SIG-M5 treated with dmso at 0.1 percent for 504 hours (cell line): ENCODE measurements at regions not wholly inside any gene's neighbourhood (a gene's known extent, or its start where the extent isn't known, plus 50 kb on each side); places are given as distances from the start of the nearest gene placed in this dataset.
"Not testable (repeated sequence)": the region's sequence is repeated elsewhere in the genome, so short reads cannot be mapped to it uniquely, and the experiment has no call there.

ENCODE experiments used
- DNase-seq: peaks from one replicate; lab custom pipeline; 2025; ENCODE audit not compliant: unreplicated experiment; lab: John Stamatoyannopoulos, UW

DNA sequence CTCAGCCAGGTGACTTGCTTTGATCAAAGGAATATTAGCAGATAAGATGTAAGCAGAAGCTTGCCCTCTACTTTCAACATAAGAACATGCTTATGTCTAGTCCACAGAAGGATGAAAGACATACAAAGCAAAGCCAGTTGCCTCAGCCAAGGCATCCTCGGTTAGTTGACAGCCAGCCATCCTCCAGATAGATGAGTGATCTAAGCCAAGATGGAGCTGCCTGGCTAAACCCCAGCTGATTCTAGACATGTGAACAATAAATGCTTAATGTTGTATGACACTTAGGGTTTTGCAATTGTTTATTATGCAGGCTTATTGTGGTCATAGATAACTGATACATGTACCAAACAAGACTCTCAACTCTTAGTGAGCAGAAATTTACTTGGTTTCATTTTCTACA lies 157.6 kb upstream of the TMTC2 start:
- DNase-seq: no peak

DNA sequence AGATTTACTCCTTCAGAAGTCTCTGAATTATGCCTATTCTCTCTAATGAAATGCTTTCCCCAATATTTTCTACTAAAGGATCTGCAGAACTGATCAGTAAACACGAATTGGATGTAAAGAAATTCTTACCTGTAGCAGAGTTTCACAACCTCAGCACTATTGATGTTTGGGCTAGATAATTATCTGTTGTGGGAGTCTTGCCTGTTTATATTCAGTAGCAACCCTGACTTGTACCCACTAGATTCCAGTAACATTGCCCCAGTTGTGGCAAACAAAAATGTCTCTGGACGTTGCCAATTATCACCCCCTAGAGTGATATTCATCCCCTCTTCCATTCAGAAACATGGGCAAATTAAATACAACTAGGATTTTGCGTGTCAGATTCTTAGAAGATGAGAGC lies 156.8 kb upstream of the TMTC2 start:
- DNase-seq: no peak

DNA sequence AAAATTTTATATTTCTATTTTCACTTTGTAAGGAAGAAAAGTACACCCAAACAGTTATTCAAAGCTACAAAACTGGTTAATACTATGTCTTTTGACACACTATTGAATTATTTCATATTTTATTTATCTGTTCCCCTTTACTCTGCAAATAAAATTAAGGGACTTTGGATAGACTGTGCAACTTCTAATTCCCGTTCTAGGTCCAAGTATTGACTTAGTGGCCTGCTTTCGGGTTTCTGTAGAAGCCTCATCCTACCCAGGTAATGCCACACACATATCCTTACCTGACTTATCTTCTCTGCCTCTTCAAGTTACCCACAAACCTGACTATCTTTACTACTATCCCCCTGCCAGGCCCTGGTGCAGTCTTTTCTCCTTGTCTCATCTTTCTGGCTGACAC lies 156.3 kb upstream of the TMTC2 start:
- no peak for DNase-seq

DNA sequence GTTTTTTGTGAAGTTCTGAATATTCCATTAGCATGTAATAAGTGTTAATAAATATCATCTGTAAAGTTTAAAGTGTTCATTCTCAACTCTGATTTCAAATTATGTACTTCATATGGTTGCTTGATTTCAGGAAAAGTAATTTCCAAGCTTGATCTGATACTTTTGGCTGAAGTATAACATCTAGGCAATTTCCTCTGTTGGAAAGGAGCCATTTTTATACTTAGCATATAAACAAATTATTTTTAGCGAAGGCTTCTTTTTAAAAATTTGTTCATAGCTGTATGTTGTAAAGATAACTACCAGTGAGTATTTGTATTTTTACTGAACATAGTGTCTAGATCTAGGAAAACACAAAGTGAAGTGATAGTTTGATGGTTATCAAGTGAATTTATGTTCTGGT lies 153.4 kb upstream of the TMTC2 start:
- DNase-seq: no peak

DNA sequence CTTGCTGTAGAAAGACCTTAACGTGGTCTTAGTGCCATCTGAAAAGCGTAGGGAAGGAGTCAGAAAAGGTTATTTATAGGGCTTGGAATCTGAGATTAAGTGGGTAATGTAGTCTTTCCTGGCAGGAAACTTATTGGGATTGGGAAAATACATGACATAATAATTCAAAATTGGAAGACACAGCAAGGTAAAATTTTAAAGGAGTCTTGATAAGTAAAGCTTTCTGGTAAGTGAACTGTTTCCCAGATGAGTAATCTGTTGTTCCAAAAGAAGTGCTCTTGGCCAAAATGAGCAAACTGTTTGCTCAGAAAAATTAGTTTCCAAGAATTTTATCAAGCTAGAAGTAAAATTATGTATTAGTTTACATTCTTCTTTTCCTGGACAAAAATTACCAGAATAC lies 149.3 kb upstream of the TMTC2 start:
- DNase-seq: no peak

DNA sequence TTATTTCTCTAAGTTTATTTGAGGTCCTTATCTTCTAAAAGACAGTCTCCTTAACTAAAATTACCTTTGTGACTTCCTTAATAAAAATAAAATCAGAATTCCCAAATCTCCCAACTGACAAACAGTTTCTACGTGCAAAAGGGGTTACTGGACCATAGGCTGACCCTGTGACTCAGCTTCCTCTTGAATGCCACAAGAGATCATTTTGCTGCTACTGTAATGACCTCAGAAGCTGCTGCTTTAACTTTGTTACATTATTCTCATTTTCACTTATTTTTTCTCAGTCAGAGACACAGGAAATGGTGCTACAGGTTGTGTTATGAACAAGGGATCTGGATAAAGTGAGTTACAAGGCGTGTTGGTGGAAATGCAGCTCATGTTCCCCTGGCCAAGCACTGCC lies 132.2 kb upstream of the TMTC2 start:
- DNase-seq: no peak

DNA sequence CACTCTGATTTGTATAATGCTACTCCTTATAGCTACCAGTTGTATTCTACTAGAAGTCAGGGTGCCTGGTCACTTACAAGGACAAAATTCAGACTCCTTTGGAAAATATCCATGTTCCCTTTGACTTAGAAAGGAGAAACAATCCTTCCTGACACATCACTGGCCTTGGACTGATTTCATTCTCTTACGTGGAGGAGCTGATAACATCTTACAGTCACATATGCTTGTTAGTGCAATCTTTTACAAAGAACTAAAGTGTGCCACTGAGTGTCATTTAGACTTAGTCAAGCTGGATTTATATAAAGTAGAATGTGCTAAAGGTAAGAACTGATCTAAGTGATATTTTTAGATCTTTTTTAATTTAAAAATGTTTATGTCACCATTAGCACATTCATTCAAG lies 131.0 kb upstream of the TMTC2 start:
- DNase-seq: no peak

DNA sequence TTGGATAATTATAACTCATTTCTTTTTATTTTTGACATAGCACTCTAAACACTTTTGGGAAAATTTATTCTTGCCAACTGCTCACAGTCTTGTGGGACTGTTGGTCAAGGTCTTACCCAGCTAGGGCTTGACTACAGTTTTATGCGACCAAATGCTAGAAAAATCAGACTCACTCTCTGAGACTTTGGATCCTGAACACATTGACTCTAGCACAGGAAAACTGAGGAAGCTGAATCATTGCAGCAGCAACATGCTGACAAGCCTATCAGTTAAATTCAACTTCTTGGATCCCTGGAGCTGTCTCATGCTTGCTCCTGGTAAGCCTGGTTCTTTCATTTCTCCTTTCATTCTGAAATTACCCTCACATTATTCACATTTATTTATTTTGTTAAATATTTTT lies 120.7 kb upstream of the TMTC2 start:
- no peak for DNase-seq

DNA sequence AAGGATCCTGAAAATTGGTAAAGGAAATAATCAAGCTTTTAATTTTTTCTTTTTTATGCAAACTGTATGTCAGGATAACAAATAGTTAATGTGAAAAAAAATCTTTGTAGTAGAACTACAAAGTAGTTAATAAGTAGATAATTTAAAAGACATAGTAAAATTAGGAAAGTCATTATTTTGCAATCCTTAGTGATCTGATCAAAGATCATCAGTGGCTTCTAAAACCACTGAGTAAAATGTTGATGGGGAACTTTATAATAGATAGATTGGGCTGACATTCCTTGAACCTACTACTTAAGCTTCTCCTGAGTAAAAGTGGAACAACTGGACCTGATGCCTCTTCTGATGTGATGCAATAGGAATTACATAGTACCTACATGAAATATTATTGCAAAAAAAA lies 119.0 kb upstream of the TMTC2 start:
- DNase-seq: no peak

DNA sequence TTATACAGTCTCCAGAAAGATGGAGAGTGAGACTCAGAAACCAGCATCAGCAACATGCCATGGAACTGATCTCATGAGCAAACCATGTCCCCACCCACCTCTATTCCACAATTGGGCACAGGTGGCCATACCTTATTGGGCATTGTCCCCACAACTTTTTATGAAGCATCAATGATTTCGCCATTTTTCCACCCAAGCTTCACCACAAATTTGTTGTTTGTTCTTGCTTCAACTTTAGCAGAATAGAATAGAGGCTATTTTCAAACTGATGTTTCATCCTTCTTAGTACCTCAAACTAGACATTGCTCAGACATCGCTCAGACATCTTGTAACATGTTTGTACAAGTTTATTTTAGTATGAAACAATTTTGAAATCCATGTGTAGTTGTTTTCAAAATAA lies 112.5 kb upstream of the TMTC2 start:
- DNase-seq: no peak

DNA sequence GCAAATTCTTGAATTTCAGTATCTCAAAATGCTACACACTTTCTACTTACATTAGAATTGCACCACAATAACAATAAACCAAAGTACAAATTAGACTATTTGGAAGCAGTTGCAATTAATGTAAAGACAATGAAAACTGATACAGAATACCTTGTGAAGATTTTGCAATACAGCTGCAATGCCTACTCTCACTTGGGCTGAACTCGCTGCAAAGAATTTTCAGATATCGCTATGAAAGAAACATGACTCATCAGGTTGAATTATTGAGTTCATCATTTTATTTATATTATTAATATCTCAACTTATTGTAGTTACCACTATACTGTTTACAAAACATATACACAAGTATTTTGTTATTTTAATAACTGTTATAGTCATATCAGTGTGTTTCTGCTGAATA lies 108.0 kb upstream of the TMTC2 start:
- no peak for DNase-seq

DNA sequence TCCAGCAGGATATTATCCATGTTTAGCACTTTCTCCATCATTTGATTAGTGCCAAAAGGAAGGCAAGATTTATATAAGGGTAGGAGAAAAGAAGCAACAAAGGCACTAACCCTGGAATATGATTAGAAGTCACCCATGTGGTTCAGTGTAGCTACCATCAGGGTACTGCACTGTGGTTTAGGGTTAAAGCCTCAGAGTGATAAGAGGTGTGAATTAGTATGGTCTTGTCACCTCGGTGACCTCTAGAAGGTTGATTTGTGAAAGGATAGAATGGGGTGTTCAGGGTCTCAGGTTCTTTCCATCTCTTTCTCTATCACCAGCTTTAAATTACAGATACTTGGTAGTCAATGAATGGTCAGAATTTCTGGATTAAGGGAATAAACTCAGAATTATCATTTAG lies 103.0 kb upstream of the TMTC2 start:
- no peak for DNase-seq

DNA sequence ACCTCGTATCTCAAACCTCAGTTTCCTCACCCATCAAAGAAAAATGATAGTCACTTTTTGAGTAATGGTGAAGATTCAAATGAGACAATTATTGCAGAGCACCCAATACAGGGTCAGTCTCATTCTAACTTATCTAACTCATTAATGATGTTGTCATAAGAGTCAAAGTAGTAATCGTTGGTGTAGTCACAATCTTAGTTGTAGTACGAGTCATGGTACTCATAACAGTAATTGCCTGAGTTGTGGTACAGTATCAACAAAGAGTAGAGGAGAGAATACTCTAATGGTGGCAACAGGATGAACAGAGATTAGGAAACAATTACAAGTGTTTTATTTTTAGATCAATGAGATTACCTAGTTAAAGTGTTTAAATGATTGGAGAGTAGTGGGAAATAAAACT lies 93.6 kb upstream of the TMTC2 start:
- no peak for DNase-seq

DNA sequence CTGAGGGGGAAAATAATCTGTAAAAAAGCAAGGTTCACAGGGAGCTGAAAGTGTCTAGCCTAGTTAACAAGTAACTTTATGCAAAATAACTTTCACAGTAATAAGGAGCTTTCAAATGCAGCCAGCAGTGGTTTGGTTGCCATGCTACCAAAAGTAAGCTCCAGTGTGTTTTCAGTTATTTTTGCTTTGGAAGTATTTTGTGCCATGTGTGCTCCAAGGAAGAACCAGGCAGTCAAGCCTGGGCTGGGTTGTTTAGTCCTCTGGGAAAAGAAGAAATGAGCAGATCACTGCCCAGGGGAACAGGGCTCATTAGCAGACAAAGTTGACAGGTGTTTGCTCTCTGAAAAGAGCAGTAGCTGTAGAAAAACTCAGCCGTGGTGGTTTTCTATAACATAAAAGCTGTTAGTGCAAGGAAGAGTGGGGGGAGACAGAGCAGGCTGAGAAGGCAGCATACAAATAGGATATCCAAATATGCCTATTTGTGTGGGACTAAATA lies 92.8 kb upstream of the TMTC2 start:
- DNase-seq: no peak

DNA sequence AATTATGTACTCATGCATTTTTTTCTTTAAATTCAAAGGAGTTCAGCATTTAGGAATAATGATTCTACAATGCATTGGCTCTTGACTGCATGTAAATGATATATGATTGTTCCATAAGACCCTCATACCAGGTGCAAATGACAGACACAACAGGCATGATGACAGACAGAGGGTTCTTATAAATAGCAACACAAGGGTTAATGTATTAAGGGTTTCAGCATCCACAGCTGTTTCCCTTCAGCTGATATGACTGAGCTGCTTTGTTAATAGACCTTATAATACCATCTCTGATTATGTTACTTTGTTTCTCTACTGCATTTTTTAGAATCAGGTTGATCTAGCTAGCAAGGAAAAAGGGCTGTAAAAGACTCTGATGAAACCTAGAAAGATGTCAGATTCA lies 90.8 kb upstream of the TMTC2 start:
- DNase-seq: no peak

DNA sequence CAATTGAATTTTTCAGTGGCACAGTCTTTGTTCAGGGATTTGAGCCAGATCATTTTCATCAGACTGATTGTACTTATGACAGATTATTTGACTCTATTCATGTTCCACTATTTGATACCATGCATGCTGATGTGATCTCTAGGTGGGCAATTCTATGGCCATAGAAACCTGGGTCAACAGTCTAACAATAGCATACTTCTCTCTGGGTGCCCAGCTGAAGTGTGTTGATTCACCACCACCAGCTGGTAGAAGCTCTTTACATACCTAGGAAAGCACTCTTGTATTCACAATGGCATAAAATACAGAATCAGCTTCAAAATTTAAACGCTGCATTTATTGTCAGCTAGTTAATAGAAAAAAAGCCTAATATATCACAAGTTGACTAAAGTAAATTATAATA lies 90.2 kb upstream of the TMTC2 start:
- DNase-seq: no peak

DNA sequence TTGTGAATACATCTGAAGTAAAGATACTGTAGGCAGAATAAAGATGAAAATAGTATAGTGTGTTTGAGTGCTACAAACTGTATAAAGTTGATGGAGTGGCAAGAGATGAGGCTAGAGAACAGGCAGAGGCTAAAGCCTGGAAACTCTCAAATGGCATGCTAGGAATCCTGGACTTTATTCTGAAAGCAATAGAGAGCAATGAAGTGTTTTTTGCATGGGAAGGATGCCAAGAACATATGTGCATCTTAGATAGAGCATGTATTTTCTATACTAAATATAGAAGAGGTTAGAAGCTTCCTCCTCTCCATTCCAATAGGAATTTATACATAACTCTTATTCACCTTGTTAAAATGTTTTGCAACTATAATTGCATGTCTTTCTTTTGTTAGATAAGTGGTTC lies 86.3 kb upstream of the TMTC2 start:
- DNase-seq: no peak

DNA sequence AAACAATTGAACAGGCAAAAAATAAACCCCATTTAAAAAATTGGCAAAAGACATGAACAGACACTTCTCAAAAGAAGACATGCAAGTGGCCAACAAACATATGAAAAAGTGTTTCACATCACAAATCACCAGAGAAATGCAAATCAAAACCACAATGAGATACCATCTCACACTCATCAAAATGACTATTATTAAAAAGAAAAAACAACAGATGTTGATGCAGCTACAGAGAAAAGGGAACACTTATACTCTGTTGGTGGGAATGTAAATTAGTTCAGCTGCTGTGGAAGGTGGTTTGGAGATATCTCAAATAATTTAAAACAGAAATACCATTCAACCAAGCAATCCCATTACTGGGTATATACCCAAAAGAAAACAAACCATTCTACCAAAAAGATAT lies 83.1 kb upstream of the TMTC2 start:
- not testable (repeated sequence) for DNase-seq

DNA sequence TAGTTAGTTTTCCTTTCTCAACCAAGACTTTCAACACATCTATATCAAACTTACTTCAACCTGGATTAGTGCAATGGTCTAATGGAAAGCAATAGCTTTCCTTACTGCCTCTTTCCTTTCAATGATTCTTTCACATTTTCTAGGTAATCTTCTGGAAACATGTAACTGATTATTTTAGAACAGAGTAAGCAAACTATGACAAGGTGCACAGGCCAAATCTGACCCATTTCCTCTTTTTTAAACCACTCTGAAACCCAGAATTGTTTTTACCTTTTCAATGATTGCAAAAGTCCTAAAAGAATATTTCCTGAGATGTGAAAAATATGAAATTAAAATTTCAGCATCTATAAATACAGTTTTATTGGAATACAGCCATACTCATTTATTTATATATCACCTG lies 81.6 kb upstream of the TMTC2 start:
- DNase-seq: no peak

DNA sequence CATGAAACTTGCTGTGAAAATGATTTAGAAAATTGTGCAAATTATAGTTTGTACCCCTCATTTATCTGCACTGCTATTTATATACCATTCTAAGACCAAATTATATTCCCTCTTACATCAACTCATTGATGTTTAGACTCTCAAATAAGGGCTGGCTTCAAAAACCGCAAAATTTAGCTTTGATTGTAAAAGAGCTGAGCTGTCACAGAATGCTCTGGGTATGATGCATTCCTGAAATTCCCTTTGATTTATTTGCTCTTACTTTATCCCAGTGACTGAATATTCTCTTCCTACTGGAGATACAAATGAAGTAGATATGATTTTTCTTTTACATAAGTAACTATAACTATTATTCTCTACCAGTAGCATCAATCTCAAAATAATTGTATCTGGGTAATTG lies 78.0 kb upstream of the TMTC2 start:
- DNase-seq: no peak

DNA sequence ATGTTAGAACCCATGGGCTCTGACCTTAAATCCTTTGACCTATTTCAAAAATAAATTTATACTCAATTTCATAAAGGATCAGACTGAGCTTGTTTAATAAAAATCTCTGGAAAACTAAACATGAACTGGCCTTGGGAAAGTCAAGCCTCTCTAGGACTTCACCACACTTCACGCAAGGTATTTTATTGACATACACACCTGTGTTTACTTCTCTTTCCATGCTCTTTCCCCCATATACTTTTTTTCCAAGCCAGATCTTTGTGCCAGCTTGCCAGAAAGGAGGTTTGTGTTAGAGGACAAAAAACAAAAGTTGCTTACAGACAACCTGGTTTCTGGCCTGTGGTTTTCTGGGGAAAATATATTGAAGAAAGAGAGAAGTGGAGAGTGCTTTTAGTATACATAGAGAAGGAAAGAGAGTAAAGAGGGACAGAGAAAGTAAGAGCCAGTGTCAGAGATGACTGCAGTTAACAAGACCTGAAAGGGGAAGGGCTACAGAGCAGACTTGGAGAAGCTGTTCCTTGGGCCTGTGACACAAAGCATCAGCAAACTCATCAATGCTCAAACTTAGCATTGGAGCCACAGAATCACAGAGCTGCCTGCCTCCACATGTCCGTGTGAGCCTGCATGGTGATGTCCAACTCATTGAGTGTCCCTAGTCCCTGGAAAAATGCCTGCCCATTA lies 77.3 kb upstream of the TMTC2 start:
- no peak for DNase-seq

DNA sequence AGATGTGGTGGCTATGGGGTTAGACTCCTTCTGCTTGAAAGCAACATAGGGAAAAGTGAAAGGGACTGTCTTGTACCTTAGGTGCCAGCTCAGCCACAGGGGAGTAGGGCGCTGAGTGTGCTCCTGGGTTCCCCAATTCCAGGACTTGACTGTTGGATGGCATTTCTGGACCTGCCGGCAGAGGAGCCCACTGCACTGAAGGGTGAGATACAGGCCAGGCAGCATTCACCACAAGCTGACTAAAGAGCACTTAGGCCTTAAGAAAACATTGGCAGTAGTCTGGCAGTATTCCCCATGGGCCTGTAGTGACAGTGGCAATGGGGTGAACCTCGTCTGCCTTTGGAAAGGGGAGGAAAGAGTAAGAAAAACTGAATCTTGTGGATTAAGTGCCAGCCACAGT lies 67.1 kb upstream of the TMTC2 start:
- no peak for DNase-seq

DNA sequence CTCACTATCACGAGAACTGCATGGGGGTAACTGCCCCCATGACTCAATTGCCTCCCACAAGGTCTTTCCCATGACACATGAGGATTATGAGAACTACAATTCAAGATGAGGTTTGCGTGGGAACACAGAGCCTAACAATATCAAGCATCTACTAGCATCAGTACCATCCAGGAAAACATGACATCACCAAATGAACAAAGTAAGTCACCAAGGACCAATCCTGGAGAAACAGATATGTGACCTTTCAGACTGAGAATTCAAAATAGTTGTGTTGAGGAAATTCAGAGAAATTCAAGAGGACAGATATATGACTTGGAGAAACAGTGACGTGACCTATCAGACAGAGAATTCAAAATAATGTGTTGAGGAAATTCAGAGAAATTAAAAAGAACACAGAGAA lies 65.8 kb upstream of the TMTC2 start:
- no peak for DNase-seq

DNA sequence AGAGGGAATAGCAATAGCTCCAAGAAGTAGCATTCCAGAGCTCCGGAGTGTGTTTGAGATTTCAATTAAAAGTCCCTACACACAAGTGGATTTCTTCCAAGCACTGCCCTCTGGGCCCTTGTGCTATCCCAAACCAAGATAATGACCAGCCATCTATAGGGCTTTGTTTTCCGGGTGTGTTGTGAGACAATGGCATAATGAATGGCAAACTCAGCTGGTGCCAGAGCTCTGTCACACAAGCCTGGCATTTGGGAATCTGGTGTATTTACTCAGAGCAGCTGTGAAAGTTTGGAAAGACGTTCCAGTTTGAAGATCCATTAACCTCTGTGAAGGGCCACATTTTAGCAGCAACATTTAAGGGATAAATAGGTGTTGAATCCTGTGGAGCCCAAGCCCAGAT lies 61.2 kb upstream of the TMTC2 start:
- DNase-seq: no peak
